ENCODE measurements at regions not wholly inside any gene's neighbourhood (a gene's known extent, or its start where the extent isn't known, plus 50 kb on each side); places are given as distances from the start of the nearest gene placed in this dataset.

GRCh38 chr4:96525898-96526297, 686.0 kb downstream of the PDHA2 start:
- DNase-seq (ENCODE audit: low spot score in 2 of 2), result no peak
- no peaks in the 10 kb centered on the region for H3K27me3 ChIP-seq
- TF ChIP-seq POLR2AphosphoS5 (IDR thresholded peaks at IDR 0.05), result no peak
- no peak for TF ChIP-seq CTCF (IDR thresholded peaks at IDR 0.05)
- no peak for TF ChIP-seq EP300 (IDR thresholded peaks at IDR 0.05)
- TF ChIP-seq POLR2A (IDR thresholded peaks at IDR 0.05), result no peak
- H3K27ac ChIP-seq, result no peak overlapping the region
- H3K4me1 ChIP-seq, result no peaks in the 10 kb centered on the region
- no peaks in the 10 kb centered on the region for H3K36me3 ChIP-seq
- H3K9me3 ChIP-seq, result no peaks in the 10 kb centered on the region
- no peak overlapping the region for H3K4me3 ChIP-seq

DNA sequence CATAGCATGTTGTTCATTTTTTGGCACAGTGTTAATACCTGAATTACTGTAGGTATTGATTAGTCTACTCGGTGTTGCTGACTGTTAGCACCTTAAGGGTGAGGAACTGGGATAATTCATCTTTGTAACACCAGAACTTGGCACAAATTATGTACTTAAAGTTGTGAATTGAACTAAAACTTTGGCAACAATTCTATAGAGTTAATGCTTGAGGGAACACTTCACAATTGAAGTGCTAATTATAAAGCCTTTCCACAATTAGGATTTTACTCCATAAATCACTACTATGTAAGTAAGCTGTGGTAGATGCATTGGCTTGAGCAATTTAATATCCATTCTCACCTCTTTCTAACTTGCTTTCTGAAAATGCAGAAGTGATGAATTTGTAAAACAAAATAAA, 686.7 kb downstream of the PDHA2 start:
- Histone ChIP-seq H3K4me3 (no peak overlapping the region), H3K27me3 (no peaks in the 10 kb centered on the region), H3K36me3 (no peaks in the 10 kb centered on the region), H3K27ac (no peak overlapping the region), H3K9me3 (no peaks in the 10 kb centered on the region), H3K4me1 (no peaks in the 10 kb centered on the region)
- TF ChIP-seq POLR2A (IDR thresholded peaks at IDR 0.05) (no peak), CTCF (IDR thresholded peaks at IDR 0.05) (no peak), POLR2AphosphoS5 (IDR thresholded peaks at IDR 0.05) (no peak), EP300 (IDR thresholded peaks at IDR 0.05) (no peak)
- 43% methylated on average over 1 of the region's 1 CpG for WGBS
- no peak for DNase-seq (ENCODE audit: low spot score in 2 of 2)

DNA sequence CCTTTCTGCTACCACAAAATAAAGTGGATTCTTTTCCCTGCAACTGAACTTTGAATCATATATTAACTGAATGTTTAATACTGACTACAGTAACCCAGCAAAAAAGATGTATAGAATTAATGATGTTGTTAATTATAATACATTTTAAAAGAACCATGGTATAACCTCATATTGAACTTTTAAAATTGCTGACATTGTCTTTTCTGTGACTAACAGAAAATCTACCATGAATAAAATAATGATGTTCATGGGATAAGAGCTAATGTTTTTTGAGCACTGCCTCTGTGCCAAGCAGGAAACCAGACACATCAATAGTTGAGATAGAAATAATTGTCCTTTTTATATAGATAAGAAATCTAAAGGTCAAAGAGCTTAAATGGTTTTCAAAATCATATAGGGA, 691.9 kb downstream of the PDHA2 start:
- no peaks in the 10 kb centered on the region for H3K36me3 ChIP-seq
- H3K9me3 ChIP-seq, result peaks cover 3% of the 10 kb centered on the region
- H3K4me3 ChIP-seq, result no peak overlapping the region
- H3K27ac ChIP-seq, result no peak overlapping the region
- DNase-seq (ENCODE audit: low spot score in 2 of 2), result no peak
- no peak for TF ChIP-seq POLR2AphosphoS5 (IDR thresholded peaks at IDR 0.05)
- TF ChIP-seq POLR2A (IDR thresholded peaks at IDR 0.05), result no peak
- TF ChIP-seq CTCF (IDR thresholded peaks at IDR 0.05), result no peak
- TF ChIP-seq EP300 (IDR thresholded peaks at IDR 0.05), result no peak
- no peaks in the 10 kb centered on the region for H3K27me3 ChIP-seq
- H3K4me1 ChIP-seq, result no peaks in the 10 kb centered on the region

DNA sequence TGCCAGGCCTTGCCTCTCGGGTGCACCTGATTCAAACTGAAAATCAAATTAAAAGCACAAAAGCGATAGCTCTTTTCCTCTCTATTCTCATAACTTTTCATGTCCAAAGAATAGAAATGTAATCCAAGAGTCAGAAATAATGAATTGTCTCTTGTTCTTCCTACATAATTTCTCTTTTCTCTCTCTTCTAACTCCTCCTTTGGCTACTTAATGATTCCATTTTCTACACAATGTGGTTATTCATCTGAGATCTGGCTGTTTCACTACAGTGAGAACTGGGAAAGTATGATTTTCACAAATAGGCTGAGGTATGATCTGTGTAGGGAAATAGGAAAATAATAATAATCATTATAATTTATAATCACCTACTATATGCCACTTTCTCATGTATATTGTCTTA, 703.5 kb downstream of the PDHA2 start:
- Histone ChIP-seq H3K4me1 (no peaks in the 10 kb centered on the region), H3K27me3 (no peaks in the 10 kb centered on the region), H3K9me3 (no peaks in the 10 kb centered on the region), H3K36me3 (no peaks in the 10 kb centered on the region), H3K27ac (no peak overlapping the region), H3K4me3 (no peak overlapping the region)
- DNase-seq (ENCODE audit: low spot score in 2 of 2), result no peak
- WGBS, result 82% methylated on average over 2 of the region's 2 CpGs
- TF ChIP-seq CTCF (IDR thresholded peaks at IDR 0.05) (no peak), EP300 (IDR thresholded peaks at IDR 0.05) (no peak), POLR2AphosphoS5 (IDR thresholded peaks at IDR 0.05) (no peak), POLR2A (IDR thresholded peaks at IDR 0.05) (no peak)

- Histone ChIP-seq H3K27ac (no peak overlapping the region), H3K27me3 (no peaks in the 10 kb centered on the region), H3K4me1 (no peaks in the 10 kb centered on the region), H3K4me3 (no peak overlapping the region), H3K9me3 (no peaks in the 10 kb centered on the region), H3K36me3 (no peaks in the 10 kb centered on the region)
- TF ChIP-seq POLR2AphosphoS5 (IDR thresholded peaks at IDR 0.05) (no peak), POLR2A (IDR thresholded peaks at IDR 0.05) (no peak), EP300 (IDR thresholded peaks at IDR 0.05) (no peak), CTCF (IDR thresholded peaks at IDR 0.05) (no peak)
- WGBS, result 72% methylated on average over 2 of the region's 2 CpGs
- no peak for DNase-seq (ENCODE audit: low spot score in 2 of 2)
Measured at GRCh38 chr4:96558466-96558865, 718.6 kb downstream of the PDHA2 start.

All from suprapubic skin (tissue), 4 donors.